GM23338 (cell line): ENCODE measurements at regions not wholly inside any gene's neighbourhood (a gene's known extent, or its start where the extent isn't known, plus 50 kb on each side); places are given as distances from the start of the nearest gene placed in this dataset.

ENCODE experiments used
- ATAC-seq: fragments of 200-7000 bp; cut with Tn5 transposase; 3 replicates; pipeline ENCODE4 v1.9.1; 2020
- DNase-seq: peaks from one replicate; pipeline ENCODE4 v3.0.0-alpha.2; 2015; ENCODE audit warnings: low spot score
- H2AFZ ChIP-seq: fragments of 200-600 bp; sonication (generic); 2 replicates; pipeline ENCODE4 v1.8.0; 2016; ENCODE audit warnings: antibody characterized with exemption, mild to moderate bottlenecking, moderate library complexity
- H3F3A ChIP-seq: fragments of 200-600 bp; sonication (generic); replicated peaks from 2 replicates; pipeline ENCODE4 v1.8.0; 2017; ENCODE audit warnings: antibody characterized with exemption, mixed run types, low read depth
- H3K27ac ChIP-seq: fragments of 200-600 bp; sonication (generic); 2 replicates; pipeline ENCODE4 v1.6.1; 2016; ENCODE audit warnings: low read depth
- H3K27me3 ChIP-seq: fragments of 200-600 bp; sonication (generic); 2 replicates; pipeline ENCODE4 v1.8.0; 2016; ENCODE audit warnings: mild to moderate bottlenecking, mixed run types, moderate library complexity; ENCODE audit not compliant: insufficient read depth
- H3K36me3 ChIP-seq: fragments of 200-600 bp; sonication (generic); 2 replicates; pipeline ENCODE4 v1.8.0; 2016; ENCODE audit warnings: mild to moderate bottlenecking; ENCODE audit not compliant: insufficient read depth
- H3K4me1 ChIP-seq: fragments of 200-600 bp; sonication (generic); 2 replicates; pipeline ENCODE4 v1.8.0; 2016; ENCODE audit warnings: mild to moderate bottlenecking, moderate library complexity; ENCODE audit not compliant: insufficient read depth
- H3K4me2 ChIP-seq: fragments of 200-600 bp; sonication (generic); 2 replicates; pipeline ENCODE4 v1.7.1; 2017; ENCODE audit warnings: mixed run types
- H3K4me3 ChIP-seq: fragments of 200-600 bp; sonication (generic); 2 replicates; pipeline ENCODE4 v1.6.1; 2016; ENCODE audit warnings: mixed run types
- H3K79me2 ChIP-seq: fragments of 200-600 bp; sonication (generic); replicated peaks from 2 replicates; pipeline ENCODE4 v1.8.0; 2017; ENCODE audit warnings: mild to moderate bottlenecking; ENCODE audit not compliant: insufficient read depth
- H3K9me2 ChIP-seq: fragments of 200-600 bp; sonication (generic); 2 replicates; pipeline ENCODE4 v1.8.0; 2017; ENCODE audit not compliant: insufficient read depth
- H4K20me1 ChIP-seq: fragments of 200-600 bp; sonication (generic); replicated peaks from 2 replicates; pipeline ENCODE4 v1.8.0; 2017; ENCODE audit warnings: mild to moderate bottlenecking; ENCODE audit not compliant: insufficient read depth
- H3K27ac Mint-ChIP-seq: 2 replicates; pipeline ENCODE4 v1.8.0; 2020; ENCODE audit warnings: inconsistent platforms, mild to moderate bottlenecking, moderate library complexity, mixed read lengths
- H3K27me3 Mint-ChIP-seq: 3 replicates; pipeline ENCODE4 v1.8.0; 2022; ENCODE audit warnings: low read depth, mild to moderate bottlenecking, moderate library complexity, mixed read lengths, inconsistent platforms; ENCODE audit not compliant: insufficient read depth, poor library complexity
- H3K36me3 Mint-ChIP-seq: 3 replicates; pipeline ENCODE4 v1.8.0; 2021; ENCODE audit warnings: low read depth, mild to moderate bottlenecking, inconsistent platforms, moderate library complexity, mixed read lengths
- H3K4me1 Mint-ChIP-seq: 3 replicates; pipeline ENCODE4 v1.8.0; 2020; ENCODE audit warnings: mild to moderate bottlenecking, inconsistent platforms, mixed read lengths
- H3K4me3 Mint-ChIP-seq: 3 replicates; pipeline ENCODE4 v1.8.0; 2021; ENCODE audit warnings: moderate library complexity, mild to moderate bottlenecking, inconsistent platforms, mixed read lengths
- H3K9me3 Mint-ChIP-seq: 3 replicates; pipeline ENCODE4 v1.8.0; 2020; ENCODE audit warnings: moderate library complexity, mild to moderate bottlenecking, inconsistent platforms, mixed read lengths
- CREB1 ChIP-seq: fragments of 250-450 bp; sonication (Bioruptor Pico); IDR thresholded peaks from 2 replicates; pipeline ENCODE4 v1.5.0; 2020; ENCODE audit warnings: low read depth, mild to moderate bottlenecking, moderate library complexity
- ETS1 ChIP-seq: IDR thresholded peaks from 2 replicates; pipeline ENCODE4 v1.6.1; 2016; ENCODE audit warnings: antibody characterized with exemption
- EZH2 ChIP-seq: fragments of 200-600 bp; sonication (generic); IDR thresholded peaks from one replicate; pipeline ENCODE4 v1.8.0; 2017; ENCODE audit warnings: antibody characterized with exemption, mild to moderate bottlenecking, low read depth; ENCODE audit not compliant: unreplicated experiment
- NANOG ChIP-seq: IDR thresholded peaks from 2 replicates; pipeline ENCODE4 v1.6.1; 2016; ENCODE audit warnings: antibody characterized with exemption, borderline replicate concordance
- STAT1 ChIP-seq: IDR thresholded peaks from one replicate; pipeline ENCODE4 v1.6.1; 2016; ENCODE audit warnings: antibody characterized with exemption; ENCODE audit not compliant: unreplicated experiment
- ZNF114 ChIP-seq: fragments of 250-450 bp; sonication (Bioruptor Pico); IDR thresholded peaks from 2 replicates; pipeline ENCODE4 v1.5.0; 2020; ENCODE audit warnings: mild to moderate bottlenecking, moderate library complexity
- ZNF331 ChIP-seq: fragments of 250-450 bp; sonication (Bioruptor Pico); IDR thresholded peaks from 2 replicates; pipeline ENCODE4 v1.5.0; 2020; ENCODE audit warnings: low read depth, mild to moderate bottlenecking, moderate library complexity
- TF ChIP-seq, protein P1 (sequence below): IDR thresholded peaks from one replicate; pipeline ENCODE4 v1.6.1; 2018; ENCODE audit warnings: antibody characterized with exemption; ENCODE audit not compliant: unreplicated experiment

DNA sequence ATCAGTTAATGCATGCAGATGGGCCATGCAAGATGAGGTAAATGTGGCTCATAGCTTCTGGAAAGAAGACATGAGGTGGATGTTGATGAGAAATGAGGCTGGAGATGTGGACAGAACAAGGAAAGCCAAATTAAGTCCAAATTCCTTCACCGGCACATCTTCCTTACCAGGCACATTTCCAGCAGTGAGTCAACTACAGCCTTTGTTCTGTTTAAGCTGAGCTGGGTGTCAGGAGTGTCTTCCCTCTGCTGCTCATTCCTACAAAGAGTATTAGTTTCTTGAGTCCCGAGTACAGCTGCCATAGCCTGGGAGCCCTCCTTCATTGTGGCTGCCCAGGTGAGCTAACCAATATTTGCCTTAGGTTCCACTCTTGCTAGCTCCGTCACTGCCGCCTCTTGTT, 945.0 kb downstream of the SLC4A3 start (continued):
- no peak for TF ChIP-seq ETS1
- TF ChIP-seq, protein P1, sequence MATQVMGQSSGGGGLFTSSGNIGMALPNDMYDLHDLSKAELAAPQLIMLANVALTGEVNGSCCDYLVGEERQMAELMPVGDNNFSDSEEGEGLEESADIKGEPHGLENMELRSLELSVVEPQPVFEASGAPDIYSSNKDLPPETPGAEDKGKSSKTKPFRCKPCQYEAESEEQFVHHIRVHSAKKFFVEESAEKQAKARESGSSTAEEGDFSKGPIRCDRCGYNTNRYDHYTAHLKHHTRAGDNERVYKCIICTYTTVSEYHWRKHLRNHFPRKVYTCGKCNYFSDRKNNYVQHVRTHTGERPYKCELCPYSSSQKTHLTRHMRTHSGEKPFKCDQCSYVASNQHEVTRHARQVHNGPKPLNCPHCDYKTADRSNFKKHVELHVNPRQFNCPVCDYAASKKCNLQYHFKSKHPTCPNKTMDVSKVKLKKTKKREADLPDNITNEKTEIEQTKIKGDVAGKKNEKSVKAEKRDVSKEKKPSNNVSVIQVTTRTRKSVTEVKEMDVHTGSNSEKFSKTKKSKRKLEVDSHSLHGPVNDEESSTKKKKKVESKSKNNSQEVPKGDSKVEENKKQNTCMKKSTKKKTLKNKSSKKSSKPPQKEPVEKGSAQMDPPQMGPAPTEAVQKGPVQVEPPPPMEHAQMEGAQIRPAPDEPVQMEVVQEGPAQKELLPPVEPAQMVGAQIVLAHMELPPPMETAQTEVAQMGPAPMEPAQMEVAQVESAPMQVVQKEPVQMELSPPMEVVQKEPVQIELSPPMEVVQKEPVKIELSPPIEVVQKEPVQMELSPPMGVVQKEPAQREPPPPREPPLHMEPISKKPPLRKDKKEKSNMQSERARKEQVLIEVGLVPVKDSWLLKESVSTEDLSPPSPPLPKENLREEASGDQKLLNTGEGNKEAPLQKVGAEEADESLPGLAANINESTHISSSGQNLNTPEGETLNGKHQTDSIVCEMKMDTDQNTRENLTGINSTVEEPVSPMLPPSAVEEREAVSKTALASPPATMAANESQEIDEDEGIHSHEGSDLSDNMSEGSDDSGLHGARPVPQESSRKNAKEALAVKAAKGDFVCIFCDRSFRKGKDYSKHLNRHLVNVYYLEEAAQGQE: no peak
- no peak for TF ChIP-seq STAT1
- TF ChIP-seq CREB1 (CRISPR knock-in tag): no peak
- no peak for TF ChIP-seq ZNF114
- TF ChIP-seq NANOG: no peak

DNA sequence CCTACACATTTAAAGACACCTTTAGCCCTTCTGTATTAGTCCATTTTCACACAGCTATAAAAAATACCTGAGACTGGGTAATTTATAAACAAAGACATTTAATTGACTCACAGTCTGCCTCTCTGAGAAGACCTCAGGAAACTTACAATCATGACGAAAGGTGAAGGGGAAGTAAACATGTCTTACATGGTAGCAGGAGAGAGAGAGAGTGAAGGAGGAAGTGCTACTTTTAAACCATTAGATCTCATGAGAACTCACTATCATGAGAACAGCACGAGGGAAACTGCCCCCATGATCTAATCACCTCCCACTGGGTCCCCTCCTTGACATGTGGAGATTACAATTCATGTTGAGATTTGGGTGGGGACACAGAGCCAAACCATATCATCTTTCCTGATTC, 946.6 kb downstream of the SLC4A3 start:
- no peak overlapping the region for H2AFZ ChIP-seq
- Mint-ChIP-seq H3K36me3 (no peaks in the 10 kb centered on the region), H3K4me1 (peaks cover 5% of the 10 kb centered on the region; the same call in 2 of the 3 replicates), H3K4me3 (no peak overlapping the region), H3K27me3 (peaks cover 2% of the 10 kb centered on the region), H3K27ac (no peak overlapping the region), H3K9me3 (no peaks in the 10 kb centered on the region)
- no peak overlapping the region for H3K4me2 ChIP-seq
- no peaks in the 10 kb centered on the region for H3F3A ChIP-seq
- H3K4me1 ChIP-seq: no peaks in the 10 kb centered on the region
- H3K27ac ChIP-seq: no peak overlapping the region
- TF ChIP-seq EZH2 (no peak), STAT1 (no peak), ZNF331 (no peak), ZNF114 (no peak)
- DNase-seq (no peak), ATAC-seq (no peak)
- H3K79me2 ChIP-seq: no peaks in the 10 kb centered on the region
- H3K27me3 ChIP-seq: no peaks in the 10 kb centered on the region
- H3K36me3 ChIP-seq: no peaks in the 10 kb centered on the region
- peaks cover 11% of the 10 kb centered on the region; the same call in 1 of the 2 replicates for H3K9me2 ChIP-seq
- no peak overlapping the region for H3K4me3 ChIP-seq
- no peaks in the 10 kb centered on the region for H4K20me1 ChIP-seq

DNA sequence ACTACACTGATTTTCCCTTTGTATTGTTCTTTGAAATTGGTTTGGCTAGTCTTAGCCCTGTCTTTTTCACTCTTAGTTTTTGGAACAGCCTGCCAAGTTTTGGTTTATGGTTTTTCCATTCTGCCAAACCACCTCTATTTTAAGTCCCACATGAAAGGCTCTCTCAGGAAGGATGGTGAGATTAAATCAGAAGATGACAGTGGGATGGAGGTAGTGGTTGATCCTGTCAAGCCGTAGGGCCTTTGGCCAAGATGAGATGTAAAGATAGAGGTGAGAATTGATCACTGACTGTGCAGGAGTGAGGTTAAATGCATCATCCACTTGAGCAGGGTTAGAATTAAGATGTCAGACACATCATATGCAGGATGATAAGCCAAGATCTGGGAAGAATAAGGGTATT, 948.5 kb downstream of the SLC4A3 start:
- Histone ChIP-seq H3K4me1 (no peaks in the 10 kb centered on the region), H3K27me3 (no peaks in the 10 kb centered on the region), H3K4me2 (no peak overlapping the region), H4K20me1 (no peaks in the 10 kb centered on the region), H3F3A (no peaks in the 10 kb centered on the region), H3K27ac (no peak overlapping the region), H3K4me3 (no peak overlapping the region), H3K9me2 (peaks cover 13% of the 10 kb centered on the region; the same call in 1 of the 2 replicates), H2AFZ (no peak overlapping the region), H3K36me3 (no peaks in the 10 kb centered on the region), H3K79me2 (no peaks in the 10 kb centered on the region)
- DNase-seq (no peak), ATAC-seq (no peak)
- H3K4me1 Mint-ChIP-seq: no peaks in the 10 kb centered on the region
- peaks cover 2% of the 10 kb centered on the region for H3K27me3 Mint-ChIP-seq
- no peaks in the 10 kb centered on the region for H3K9me3 Mint-ChIP-seq
- H3K27ac Mint-ChIP-seq: no peak overlapping the region
- no peaks in the 10 kb centered on the region for H3K36me3 Mint-ChIP-seq
- no peak overlapping the region for H3K4me3 Mint-ChIP-seq
- TF ChIP-seq ETS1: no peak
- no peak for TF ChIP-seq ZNF114
- TF ChIP-seq STAT1: no peak
